ENCODE measurements at regions not wholly inside any gene's neighbourhood (a gene's known extent, or its start where the extent isn't known, plus 50 kb on each side); places are given as distances from the start of the nearest gene placed in this dataset.

GRCh38 chr13:40083841-40084240, 428.4 kb downstream of the COG6 start (continued):
- TF ChIP-seq USF1 (CRISPR knock-in tag; IDR thresholded peaks at IDR 0.05): no peak
- TF ChIP-seq ZSCAN18 (CRISPR knock-in tag; IDR thresholded peaks at IDR 0.05): no peak
- no peak for TF ChIP-seq SMAD3 (CRISPR knock-in tag; IDR thresholded peaks at IDR 0.05; ENCODE audit: borderline replicate concordance)
- TF ChIP-seq ZNF396 (CRISPR knock-in tag; IDR thresholded peaks at IDR 0.05; ENCODE audit: borderline replicate concordance): no peak
- TF ChIP-seq ATF2 (CRISPR knock-in tag; IDR thresholded peaks at IDR 0.05; ENCODE audit: borderline replicate concordance, low read depth): no peak
- no peak for TF ChIP-seq OVOL2 (CRISPR knock-in tag; IDR thresholded peaks at IDR 0.05; ENCODE audit: borderline replicate concordance)
- no peak for TF ChIP-seq NFATC4 (CRISPR knock-in tag; IDR thresholded peaks at IDR 0.05)
- TF ChIP-seq ARID4B (CRISPR knock-in tag; IDR thresholded peaks at IDR 0.05; ENCODE audit: borderline replicate concordance): no peak
- no peak for TF ChIP-seq JAZF1 (CRISPR knock-in tag; IDR thresholded peaks at IDR 0.05)

GRCh38 chr13:40084934-40085333, 429.5 kb downstream of the COG6 start:
- Mint-ChIP-seq H3K36me3 (peaks cover 5% of the 10 kb centered on the region), H3K27ac (no peak overlapping the region), H3K4me1 (peaks cover 25% of the 10 kb centered on the region), H3K4me3 (no peak overlapping the region), H3K27me3 (ENCODE audit: low read depth) (no peaks in the 10 kb centered on the region; the same call in 1 of the 2 replicates), H3K9me3 (peaks cover 11% of the 10 kb centered on the region)
- DNase-seq (ENCODE audit: low spot score) (no peak), ATAC-seq (no peak)
- POLR2A ChIA-PET: no interaction called here
- CTCF ChIA-PET: interaction anchor here (2.1 kb wide), 1 partner anchor 16 kb away, joined by 11 read pairs; no protein-coding TSS in a partner anchor
- TF ChIP-seq ZNF121 (CRISPR knock-in tag; IDR thresholded peaks at IDR 0.05) (no peak), TP53 (CRISPR knock-in tag; IDR thresholded peaks at IDR 0.05) (no peak), ZNF512 (CRISPR knock-in tag; IDR thresholded peaks at IDR 0.05; ENCODE audit: borderline replicate concordance) (no peak), HMGXB4 (CRISPR knock-in tag; IDR thresholded peaks at IDR 0.05) (no peak), ELF4 (CRISPR knock-in tag; IDR thresholded peaks at IDR 0.05; ENCODE audit: low read depth) (no peak), ZNF281 (CRISPR knock-in tag; IDR thresholded peaks at IDR 0.05) (no peak), AR (CRISPR knock-in tag; IDR thresholded peaks at IDR 0.05) (no peak), NFYB (CRISPR knock-in tag; conservative IDR thresholded peaks at IDR 0.05; ENCODE audit: low read depth) (no peak), GRHL2 (CRISPR knock-in tag; IDR thresholded peaks at IDR 0.05; ENCODE audit: insufficient replicate concordance, severe bottlenecking) (no peak), TEAD4 (CRISPR knock-in tag; IDR thresholded peaks at IDR 0.05) (no peak), NFE2L1 (CRISPR knock-in tag; IDR thresholded peaks at IDR 0.05) (no peak)
